ENCODE measurements at regions not wholly inside any gene's neighbourhood (a gene's known extent, or its start where the extent isn't known, plus 50 kb on each side); places are given as distances from the start of the nearest gene placed in this dataset.

DNA sequence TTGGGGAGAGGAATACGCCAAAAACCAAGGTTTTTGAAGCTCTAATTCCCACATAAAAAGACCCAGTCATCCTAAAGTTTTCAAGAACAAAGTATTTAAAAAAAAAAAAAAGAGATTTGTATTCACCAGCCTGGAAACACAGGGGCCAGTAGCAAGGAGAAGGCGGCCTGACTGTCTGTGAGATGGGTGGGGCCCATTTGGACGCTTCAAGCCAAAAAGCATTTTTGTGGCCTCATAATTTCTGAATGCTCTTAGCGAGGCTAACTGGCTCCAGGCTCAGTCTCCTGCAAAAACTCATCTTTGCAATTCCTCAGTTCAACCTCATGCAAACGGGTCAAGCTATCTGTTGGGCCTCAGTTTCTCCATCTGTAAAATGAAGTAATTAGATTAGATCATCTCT lies 514.1 kb downstream of the MED13L start:
- DNase-seq (ENCODE audit: low spot score) (no peak), ATAC-seq (no peak)

GRCh38 chr12:115762936-115763335 lies 514.6 kb downstream of the MED13L start:
- DNase-seq (ENCODE audit: low spot score) (no peak), ATAC-seq (no peak)

DNA sequence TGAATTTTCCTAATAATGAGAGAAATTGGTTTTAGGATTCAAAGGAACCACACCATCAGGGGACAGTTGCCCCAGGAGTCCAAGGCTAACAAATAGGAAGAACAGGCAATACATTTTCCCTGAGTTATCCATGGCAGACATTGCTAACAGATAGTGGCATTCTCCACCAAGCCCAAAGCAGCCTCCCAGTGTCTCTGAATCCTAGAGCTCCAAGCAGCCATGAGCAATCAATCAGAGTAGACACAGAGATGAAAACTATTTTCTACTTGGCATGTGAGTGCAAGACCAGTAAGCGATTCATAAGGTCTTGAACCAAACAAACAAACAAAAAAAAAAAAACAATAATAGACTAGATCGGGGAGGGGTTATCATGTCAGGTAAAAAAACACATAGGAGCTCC lies 515.7 kb downstream of the MED13L start:
- ATAC-seq: no peak
- DNase-seq (ENCODE audit: low spot score): no peak

DNA sequence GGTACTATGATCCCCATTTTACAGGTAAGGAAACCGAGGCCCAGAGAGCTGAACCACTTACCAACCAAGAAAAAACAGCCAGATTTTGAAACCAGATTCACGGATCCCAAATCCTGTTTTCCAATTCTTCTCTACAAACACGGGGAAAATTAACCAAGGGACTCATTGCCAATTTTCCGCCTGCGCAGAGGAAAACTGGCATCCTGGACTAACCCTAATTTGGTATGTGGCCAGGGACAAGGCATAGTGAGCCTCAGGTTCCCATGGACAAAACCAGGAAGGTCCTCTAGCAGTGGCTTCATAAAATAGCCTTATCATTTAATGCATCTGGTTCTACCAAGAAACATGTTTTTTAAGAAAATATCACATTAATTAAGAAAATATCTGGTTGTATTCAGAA lies 517.3 kb downstream of the MED13L start:
- no peak for ATAC-seq
- DNase-seq (ENCODE audit: low spot score): no peak

DNA sequence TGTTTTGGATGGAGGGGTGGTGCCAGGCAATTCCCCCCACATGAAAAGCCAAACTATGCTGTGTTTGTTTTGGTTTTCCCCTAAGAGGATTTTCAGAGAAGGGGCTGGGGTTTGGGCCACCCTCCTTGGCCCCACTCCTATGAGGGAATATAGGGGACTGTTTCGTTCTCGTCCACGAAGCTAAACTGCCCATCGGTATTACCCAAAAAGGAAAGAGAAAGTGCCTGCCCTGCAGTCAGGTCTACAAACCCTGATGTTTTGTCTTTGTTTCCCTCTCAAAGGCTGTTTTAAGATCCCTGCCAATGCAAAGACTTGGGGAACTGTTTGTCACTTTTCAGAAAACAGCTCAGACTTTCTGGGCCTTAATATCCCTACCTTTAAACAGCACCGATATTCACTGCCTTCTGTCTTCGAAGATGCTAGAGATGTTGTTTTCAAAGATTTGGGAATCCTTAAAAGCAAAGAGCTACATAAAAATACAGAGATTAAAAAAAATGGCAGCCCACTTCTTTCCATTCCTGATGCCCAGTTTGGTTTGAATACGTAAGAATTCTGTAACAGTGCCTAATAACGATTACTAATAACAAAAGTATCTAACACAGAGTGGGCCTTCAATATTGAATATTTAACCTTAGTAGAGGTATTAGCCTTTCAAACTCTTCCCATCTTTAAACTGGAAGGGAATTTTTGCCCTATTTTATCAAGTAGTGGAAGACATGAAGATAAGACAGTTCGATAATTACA lies 518.4 kb downstream of the MED13L start:
- ATAC-seq (no peak), DNase-seq (ENCODE audit: low spot score) (no peak)

DNA sequence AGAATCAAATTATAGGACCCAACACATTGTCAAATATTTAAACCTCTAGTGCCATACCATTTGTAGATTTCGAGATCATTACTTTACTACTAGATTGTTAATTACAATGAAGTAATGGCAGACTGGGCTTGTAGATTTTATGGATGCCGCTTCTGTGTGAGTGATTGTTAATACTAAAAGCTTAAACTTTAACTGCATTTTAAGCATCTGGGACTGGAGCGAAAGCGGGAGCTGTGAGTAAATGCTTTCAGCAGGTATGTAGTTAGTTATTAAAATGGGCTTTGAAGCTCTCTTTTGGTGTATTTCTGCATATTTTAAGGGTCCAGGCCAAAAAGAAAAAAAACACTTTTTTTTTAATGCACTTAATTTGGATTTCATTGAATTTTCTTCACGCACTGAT lies 519.3 kb downstream of the MED13L start:
- ATAC-seq (no peak), DNase-seq (ENCODE audit: low spot score) (no peak)

DNA sequence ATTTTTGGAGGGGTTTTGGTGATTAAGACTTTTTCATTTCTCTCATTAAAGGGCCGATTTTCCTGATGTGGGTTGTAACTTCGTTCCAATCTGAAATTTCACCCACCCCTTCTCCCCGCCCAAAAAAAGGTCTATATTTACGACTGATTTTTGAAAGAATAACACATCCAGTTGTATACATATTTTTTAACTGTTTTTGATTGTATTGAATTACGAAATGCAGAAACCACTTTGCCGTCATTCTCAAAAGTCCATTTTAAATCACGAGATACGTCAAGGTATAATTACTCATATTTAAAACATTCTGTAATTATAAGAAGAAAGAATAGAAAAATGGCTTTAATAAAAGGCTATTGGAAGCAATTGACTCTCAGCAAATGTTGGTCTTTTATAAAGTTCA lies 520.7 kb downstream of the MED13L start:
- no peak for ATAC-seq
- no peak for DNase-seq (ENCODE audit: low spot score)

- no peak for ATAC-seq
- DNase-seq (ENCODE audit: low spot score): no peak
These were observed 521.2 kb downstream of the MED13L start for GRCh38 chr12:115756271-115756670.

DNA sequence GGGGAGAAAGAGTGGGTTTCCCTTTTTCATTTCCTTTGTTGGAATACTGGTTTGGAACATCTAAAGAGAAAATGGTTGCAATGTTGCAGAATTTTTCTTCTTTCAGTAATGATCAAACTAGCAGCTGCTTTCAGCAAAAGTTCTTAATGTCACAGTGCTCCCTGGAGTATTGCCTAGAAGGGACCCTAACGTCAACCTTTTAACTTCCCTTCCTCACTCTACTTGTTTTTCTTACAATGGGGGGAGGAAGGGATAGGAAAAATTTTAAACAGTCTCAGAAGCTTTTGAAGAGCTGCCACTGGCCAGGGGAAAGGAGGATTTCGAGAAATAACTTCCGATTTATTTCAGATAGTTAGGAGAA lies 521.8 kb downstream of the MED13L start:
- ATAC-seq (no peak), DNase-seq (ENCODE audit: low spot score) (no peak)

DNA sequence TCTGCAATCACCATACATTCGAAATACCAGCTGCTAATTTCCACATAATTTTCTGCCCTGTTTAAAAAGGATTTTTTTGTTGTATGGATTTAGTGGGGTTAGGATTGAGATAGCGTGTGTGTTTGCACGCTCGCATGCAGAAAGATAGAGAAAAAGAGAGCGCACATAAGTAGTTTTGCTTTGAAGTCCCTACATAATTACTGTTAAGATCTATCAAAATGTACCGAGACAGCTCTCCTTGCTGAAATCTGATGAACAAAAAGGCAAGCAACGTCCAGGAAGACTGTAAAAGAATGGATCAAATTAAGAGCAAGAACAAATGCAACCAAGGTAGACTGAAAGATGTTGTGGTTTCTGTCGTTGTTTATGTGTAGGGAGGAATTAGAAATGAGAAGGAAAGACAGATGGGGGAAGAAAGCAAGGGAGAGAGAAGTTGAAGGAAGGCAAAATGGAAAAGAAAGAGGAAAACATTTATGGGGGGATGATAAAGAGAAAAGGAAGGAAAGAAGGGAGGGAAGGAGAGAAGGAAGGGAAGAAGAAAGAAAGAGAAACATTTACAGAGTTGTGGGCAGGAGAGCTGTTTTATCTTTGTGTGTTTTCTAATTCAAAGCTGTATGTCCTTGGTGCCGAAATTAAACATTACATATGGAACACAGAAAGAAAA lies 522.3 kb downstream of the MED13L start:
- ATAC-seq: no peak
- no peak for DNase-seq (ENCODE audit: low spot score)

GRCh38 chr12:115752913-115753726 lies 524.4 kb downstream of the MED13L start:
- peak; percentile 97 for ATAC-seq
- DNase-seq (ENCODE audit: low spot score): peak; percentile 49

DNA sequence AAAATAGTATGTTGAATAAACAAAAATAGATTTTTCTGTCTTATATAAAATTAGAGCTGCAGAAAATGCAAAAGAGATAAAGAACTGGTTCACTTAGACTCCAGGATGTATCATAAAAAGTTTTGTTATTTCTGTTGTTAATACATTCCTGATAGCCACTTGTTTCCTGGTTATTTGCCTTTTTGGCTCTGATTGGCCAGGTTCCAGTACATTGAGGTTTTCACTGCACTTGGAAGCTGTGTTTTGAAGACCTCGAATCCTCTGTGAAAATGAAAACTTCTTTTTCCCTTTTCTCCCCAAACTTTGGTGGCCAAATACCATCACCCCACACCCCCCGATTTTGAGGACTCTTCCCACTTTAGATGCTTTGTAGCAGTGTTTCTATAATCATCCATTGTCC lies 525.3 kb downstream of the MED13L start:
- DNase-seq (ENCODE audit: low spot score) (no peak), ATAC-seq (no peak)

- no peak for DNase-seq (ENCODE audit: low spot score)
- ATAC-seq: no peak
These were observed 527.2 kb downstream of the MED13L start for GRCh38 chr12:115750340-115750739.

- ATAC-seq (no peak), DNase-seq (ENCODE audit: low spot score) (no peak)
These were observed 528.2 kb downstream of the MED13L start for GRCh38 chr12:115749071-115749841.

GRCh38 chr12:115740586-115741155 lies 536.8 kb downstream of the MED13L start:
- ATAC-seq: no peak
- DNase-seq (ENCODE audit: low spot score): no peak

DNA sequence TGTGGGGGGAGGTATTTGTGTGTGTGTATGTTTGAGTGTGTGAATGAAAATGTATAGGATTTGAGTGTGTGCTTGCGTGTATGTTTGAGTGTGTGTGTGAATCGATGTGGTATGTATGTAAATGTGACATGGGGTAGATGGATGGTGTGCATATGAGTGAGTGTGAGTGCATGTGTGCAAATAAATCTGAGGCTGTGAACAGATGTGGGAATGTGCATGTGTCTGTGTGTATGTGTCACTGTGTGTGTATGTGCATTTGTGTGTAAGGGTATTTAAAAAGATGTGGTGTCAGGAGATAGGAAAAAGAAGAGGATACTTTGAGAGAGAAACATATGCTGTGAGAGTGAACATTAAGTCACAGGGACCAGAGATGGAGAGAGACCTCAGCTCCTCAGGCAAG lies 539.6 kb downstream of the MED13L start:
- ATAC-seq: no peak
- DNase-seq (ENCODE audit: low spot score): no peak

- DNase-seq (ENCODE audit: low spot score): no peak
- ATAC-seq: peak; percentile 57
These were observed 541.1 kb downstream of the MED13L start for GRCh38 chr12:115736360-115736759.

GRCh38 chr12:115730975-115731541 lies 546.4 kb downstream of the MED13L start:
- ATAC-seq (no peak), DNase-seq (ENCODE audit: low spot score) (no peak)

DNA sequence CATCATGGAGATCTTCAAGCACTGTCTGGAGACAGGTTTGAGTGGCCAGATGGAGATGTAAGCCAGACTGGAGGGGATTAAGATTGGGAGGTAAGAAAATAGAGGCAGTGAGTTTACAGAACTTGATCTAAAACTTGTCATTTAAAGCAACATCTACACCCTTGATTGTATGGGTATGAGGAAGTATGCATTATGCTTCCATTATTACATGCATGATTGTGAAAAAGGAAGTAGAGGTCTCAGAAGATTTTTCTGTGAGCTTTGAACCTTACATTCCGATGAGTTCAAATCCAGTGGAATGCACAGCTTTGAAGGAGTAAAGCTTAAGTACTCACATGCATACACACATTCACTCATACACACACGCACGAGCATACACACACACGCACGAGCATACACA lies 550.8 kb downstream of the MED13L start:
- ATAC-seq (no peak), DNase-seq (ENCODE audit: low spot score) (no peak)

DNA sequence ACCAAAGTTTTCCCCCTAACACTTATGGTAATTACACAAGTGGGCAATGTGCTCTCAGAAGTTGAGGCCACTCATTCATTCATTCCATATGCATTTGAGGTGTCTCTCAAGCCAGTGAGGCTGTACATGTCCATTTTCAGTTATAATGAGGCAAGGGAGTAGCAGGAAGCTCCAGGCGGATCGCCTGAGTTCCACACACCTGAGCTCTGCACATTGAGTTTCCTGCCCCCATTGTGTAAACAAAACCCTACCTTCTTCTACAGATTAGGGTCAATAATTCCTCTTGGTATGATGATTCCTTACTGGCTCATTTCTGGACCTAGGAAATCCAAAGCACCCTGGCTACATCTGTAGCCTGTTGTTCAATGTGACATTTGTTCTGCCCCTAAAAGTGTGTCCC lies 555.3 kb downstream of the MED13L start:
- no peak for ATAC-seq
- DNase-seq (ENCODE audit: low spot score): no peak

DNA sequence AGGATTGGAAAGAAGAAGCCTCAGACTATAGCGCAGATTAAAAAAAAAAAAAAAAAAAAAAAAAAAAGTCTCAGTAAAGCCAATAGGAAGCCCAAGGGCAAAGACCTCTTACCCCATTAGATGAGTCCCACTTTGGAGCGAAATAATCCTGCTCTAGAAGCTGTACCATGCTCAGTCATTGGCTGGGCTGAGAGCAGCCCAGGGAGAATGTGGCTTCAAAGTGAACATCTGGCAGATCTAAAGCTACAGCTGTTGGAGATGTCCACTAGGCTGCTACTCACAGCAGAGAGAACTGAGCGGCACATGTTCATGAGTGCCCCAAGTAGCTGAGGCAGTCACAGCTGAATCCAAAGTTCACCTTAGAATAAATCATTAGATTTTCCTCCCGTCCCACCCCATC lies 560.9 kb downstream of the MED13L start:
- DNase-seq (ENCODE audit: low spot score): no peak
- ATAC-seq: no peak
